Kidney epithelial cell (primary cell): ENCODE measurements at regions not wholly inside any gene's neighbourhood (a gene's known extent, or its start where the extent isn't known, plus 50 kb on each side); places are given as distances from the start of the nearest gene placed in this dataset.

ENCODE experiments used
- DNase-seq: peaks from one replicate; pipeline ENCODE4 v3.0.0-alpha.2; 2010; ENCODE audit warnings: low read depth
- H3K27me3 ChIP-seq: 2 replicates; pipeline ENCODE4 v1.6.0; 2011; ENCODE audit warnings: low read length; ENCODE audit not compliant: control insufficient read depth, insufficient read depth
- H3K36me3 ChIP-seq: 2 replicates; pipeline ENCODE4 v1.5.1; 2011; ENCODE audit warnings: low read length; ENCODE audit not compliant: control insufficient read depth, insufficient read depth
- H3K4me3 ChIP-seq: 2 replicates; pipeline ENCODE4 v1.5.1; 2011; ENCODE audit warnings: low read depth, mild to moderate bottlenecking, control low read depth, low read length
- CTCF ChIP-seq: IDR thresholded peaks from 2 replicates; pipeline ENCODE4 v1.5.1; 2011; ENCODE audit warnings: mild to moderate bottlenecking, moderate library complexity, low read length, control low read depth, inconsistent platforms; ENCODE audit not compliant: insufficient read depth, poor library complexity, severe bottlenecking

- Histone ChIP-seq H3K36me3 (no peaks in the 10 kb centered on the region), H3K27me3 (peaks cover 6% of the 10 kb centered on the region), H3K4me3 (no peak overlapping the region)
- no peak for DNase-seq
- TF ChIP-seq CTCF: no peak
These were observed 114.0 kb upstream of the SDK2 start for GRCh38 chr17:73758245-73758644.

GRCh38 chr17:73759324-73759723, 115.1 kb upstream of the SDK2 start:
- DNase-seq: no peak
- H3K27me3 ChIP-seq: peaks cover 6% of the 10 kb centered on the region

GRCh38 chr17:73759734-73760438, 115.6 kb upstream of the SDK2 start:
- no peaks in the 10 kb centered on the region for H3K36me3 ChIP-seq
- no peak for TF ChIP-seq CTCF
- H3K27me3 ChIP-seq: peaks cover 6% of the 10 kb centered on the region
- DNase-seq: no peak
- H3K4me3 ChIP-seq: no peak overlapping the region

More at GRCh38 chr17:73759324-73759723, 115.1 kb upstream of the SDK2 start:
- Histone ChIP-seq H3K36me3 (no peaks in the 10 kb centered on the region), H3K4me3 (no peak overlapping the region)
- TF ChIP-seq CTCF: no peak

GRCh38 chr17:73760439-73760758, 116.2 kb upstream of the SDK2 start:
- no peak for DNase-seq
- H3K36me3 ChIP-seq: no peaks in the 10 kb centered on the region
- no peak overlapping the region for H3K4me3 ChIP-seq
- TF ChIP-seq CTCF: no peak
- peaks cover 6% of the 10 kb centered on the region for H3K27me3 ChIP-seq

- no peak for DNase-seq
- H3K27me3 ChIP-seq: no peaks in the 10 kb centered on the region
- TF ChIP-seq CTCF: no peak
- no peak overlapping the region for H3K4me3 ChIP-seq
- H3K36me3 ChIP-seq: no peaks in the 10 kb centered on the region
These were observed 121.7 kb upstream of the SDK2 start for GRCh38 chr17:73765824-73766563.

- no peak overlapping the region for H3K4me3 ChIP-seq
- TF ChIP-seq CTCF: no peak
- DNase-seq: no peak
- H3K27me3 ChIP-seq: no peaks in the 10 kb centered on the region
- H3K36me3 ChIP-seq: no peaks in the 10 kb centered on the region
These were observed 123.5 kb upstream of the SDK2 start for GRCh38 chr17:73767696-73768095.
